ENCODE measurements at regions not wholly inside any gene's neighbourhood (a gene's known extent, or its start where the extent isn't known, plus 50 kb on each side); places are given as distances from the start of the nearest gene placed in this dataset.
"Not testable (repeated sequence)": the region's sequence is repeated elsewhere in the genome, so short reads cannot be mapped to it uniquely, and the experiment has no call there.

DNA sequence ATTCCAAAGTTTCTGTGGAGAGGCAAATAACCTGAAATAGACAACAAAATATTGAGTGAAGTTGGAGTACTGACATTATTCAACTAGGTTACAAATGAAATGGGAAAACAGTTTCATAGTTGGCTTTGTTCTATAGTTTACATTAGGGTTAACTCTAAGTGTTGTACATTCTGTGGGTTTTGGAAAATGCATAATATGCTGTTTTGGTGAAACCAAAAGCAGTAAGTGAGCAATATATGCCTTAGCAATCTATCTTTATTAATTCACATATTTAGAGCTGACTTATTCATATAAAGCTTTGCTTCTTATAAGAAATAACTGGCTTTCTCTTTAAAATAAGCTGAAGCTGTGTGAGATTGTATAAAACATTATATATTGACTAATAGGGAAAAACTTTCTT is 157.5 kb upstream of the AHI1 start:
- no peak for FAIRE-seq

DNA sequence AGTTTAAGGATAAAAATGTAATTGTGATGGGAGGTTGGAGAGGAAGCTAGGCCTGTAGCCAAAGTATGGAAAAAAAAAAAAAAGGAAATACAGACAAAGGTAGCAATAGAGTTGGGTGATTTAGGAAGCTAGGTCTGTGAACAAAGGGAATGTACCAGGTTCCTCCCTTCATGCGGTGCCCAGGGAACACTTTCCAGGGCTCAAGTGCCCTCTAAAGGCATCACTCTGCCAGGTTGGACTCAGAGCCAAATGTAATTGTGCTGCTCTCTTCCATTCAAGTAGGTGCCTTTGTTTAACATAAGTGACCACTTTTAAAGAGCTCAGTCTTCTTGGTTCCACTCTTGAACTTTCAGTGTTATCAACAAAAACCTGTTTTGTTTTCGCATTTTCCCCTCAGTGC is 159.7 kb upstream of the AHI1 start:
- no peak for FAIRE-seq

DNA sequence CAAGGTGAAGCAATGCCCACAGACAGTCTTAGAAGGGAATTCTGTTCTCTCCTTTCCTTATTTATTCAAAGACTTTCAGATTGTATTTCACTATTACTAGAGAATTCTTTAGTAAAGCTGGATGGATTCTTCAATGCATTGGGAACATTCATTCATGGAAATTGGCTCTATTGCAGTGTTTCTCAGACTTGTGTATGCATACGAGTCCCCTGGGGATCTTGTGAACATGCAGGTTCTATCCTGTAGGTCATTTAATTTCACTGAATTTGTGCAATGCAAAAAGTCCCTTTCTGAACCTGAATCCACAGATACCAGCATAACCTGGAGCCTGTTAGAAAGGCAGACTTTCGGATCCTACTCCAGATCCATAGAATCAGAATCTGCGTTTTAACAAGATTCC is 160.9 kb upstream of the AHI1 start:
- no peak for FAIRE-seq

DNA sequence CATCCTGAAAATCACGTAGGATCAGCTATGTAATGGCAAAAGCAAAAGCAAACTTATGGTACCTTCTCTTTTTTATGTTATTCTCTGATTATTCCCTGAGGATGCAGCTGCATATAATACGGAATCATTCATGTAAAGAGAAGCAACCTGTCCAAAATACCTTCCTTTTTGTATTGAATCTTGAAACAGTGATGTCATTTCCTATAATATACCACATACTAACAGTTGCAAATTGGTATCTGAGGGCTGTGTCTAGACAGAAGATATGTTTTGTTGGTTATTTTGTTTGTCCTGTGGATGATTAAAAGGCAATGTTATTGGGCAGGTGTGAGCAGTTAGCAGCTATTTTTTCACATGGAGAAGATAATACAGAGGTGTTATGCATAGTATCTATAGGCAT is 161.4 kb upstream of the AHI1 start:
- no peak for FAIRE-seq

DNA sequence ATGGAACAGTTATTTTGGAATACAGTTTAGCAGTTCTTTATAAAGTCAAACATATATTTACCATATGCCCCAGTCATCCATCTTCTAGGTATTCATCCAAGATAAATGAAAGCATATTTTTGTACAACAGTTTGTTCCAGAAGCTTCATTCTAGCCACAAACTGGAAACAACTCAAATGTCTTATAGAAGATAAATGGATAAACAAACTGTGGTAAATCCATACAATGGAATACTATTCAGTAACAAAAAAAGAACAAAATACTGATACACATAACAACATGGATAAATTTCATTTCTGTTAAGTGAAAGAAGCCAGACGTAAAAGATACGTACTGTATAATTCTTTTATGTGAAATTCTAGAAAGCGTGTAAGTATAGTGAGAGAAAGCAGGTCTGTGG is 167.0 kb upstream of the AHI1 start:
- FAIRE-seq: no peak

DNA sequence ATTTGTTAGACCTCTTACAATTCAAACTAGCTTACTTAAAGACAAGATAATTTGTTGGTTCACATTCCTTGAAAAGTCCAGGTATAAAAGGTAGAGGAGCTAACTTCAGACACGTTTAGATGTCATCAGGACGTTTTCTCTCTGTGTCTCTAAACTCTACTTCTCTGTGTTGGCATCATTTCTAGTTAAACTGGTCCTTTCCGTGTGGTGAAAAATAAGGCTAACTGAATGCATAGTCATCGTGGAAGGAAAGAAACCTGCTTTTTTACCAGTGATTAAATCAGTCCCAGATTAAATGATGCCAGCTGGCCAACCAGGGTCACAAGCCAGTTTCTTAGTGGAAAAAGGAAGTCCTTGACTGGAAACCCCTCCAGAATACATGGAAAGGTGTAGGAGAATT is 168.4 kb upstream of the AHI1 start:
- no peak for FAIRE-seq

DNA sequence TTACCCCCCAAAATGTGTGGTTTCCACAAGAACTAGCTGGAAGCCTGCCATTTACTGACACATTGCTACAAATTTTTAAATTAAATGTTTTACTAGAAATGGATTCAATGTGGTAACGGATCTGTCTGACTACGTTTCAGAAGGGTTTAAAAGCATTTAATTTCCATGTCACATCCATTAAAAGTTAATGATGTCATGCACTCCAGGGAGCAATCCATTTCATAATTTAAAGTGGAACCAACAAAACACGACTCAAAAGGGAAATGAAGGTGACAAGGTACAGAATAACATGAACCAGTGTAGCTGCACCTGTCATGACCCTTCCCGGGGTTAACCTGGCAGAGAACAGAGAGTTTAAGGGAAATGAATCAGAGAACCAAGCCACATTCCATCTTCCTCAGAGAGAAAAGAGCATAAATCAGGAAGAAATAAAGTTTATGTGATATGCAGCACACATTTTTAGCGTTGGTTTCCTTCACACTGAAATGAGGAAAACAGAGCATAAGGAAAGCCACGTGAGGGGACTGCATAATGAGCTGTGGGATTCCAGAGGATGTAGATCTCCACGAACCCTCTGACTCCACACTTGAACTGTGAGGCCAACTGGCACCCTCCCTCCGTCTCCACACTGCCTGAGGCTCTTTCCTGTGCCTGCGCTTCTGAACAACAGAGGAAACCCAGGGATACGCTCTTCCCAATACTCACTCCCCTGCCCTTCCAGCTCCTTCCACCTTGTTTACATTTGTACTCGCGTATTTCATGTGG is 170.3 kb upstream of the AHI1 start:
- FAIRE-seq: no peak

DNA sequence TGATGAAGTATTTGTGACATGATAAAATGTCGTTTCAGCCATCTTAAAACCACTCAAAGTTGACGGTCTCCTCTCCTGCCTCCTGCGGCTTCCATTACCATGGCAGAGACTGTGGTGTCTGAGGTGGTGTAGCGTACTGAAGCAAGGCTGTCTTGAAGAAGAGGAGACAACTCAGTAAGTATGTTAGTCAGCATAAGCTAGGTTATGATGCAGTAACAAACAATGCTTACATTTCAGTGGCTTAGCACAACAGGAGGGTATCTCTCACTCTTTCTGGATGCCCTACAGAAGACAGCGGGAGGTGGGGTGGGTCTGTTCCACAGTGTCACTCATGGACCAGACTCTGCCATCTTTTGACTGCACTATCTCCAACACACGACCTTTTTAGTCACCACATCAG is 174.7 kb upstream of the AHI1 start:
- no peak for FAIRE-seq

DNA sequence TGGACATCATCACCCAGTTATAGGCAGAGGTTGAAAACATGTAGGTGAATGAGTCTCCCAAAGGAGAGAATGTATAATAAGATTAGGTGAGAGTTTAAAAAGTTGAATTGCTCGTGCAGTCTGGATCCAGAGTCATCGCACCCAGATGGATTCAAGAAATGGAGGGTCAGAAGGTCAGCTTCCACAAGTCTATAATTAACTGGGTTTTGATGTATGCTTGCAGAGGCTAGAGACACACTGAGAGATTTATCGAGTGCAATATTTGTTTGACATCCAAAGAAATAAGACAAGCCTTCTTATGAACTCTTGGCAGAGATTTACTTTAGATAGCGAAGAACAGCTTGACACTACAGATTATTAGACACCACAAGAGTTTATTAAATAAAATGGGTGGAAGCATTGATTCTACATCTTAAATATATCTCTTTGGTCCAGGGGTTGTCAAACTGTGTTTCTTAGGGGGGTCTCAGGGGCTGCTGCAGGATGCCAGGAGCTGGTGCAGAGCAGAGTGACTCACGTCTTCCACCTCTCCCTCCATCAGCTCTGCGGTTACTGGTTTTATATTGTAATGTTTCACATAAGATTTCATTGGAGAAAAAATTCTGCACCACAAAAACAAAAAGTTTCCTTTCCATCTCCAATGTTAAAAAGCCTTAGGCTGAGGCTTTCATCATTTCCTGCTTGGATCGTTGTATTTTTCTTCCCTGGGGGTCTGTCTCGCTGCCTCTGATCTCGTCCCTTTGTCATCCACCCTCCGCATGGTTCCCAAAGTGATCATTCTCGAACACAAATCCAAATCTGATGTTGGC is 176.2 kb upstream of the AHI1 start:
- FAIRE-seq: no peak

DNA sequence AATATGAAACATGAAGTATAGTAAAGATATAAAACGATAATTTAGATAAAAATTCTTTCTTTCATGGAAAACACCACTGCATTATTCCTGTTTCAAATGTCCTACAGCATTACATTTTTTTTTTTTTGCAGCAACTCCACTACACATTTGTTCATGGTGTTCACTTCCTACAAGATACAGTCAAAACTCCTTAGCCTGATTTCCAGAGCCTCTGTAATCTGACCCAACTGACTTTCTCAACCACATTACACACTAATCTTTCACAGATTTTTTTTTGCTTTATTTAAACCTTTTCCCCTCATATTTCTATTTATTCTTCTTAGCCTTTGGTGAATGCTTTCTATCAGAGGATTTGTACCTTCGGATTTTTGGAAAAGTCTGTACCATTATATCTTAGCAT is 176.5 kb upstream of the PDE7B start:
- FAIRE-seq: no peak

DNA sequence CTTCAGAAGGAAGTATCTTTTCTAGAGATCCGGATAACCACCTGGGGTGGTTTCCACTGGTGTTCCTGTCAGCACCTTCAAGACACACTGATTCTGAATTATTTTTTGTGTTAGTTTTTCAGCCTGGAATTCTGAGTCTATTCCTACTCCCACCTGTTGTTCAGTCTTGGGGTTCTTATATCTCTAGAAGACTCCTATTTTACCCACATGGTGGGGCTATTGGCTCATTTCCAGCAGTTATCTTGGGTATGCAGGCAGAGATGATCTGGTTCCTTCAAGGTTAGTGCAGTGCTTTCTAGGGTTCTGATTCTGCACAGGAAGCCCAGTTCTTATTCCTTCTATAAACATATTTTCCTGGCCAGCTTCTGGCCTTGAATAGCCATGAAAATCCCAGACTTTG is 175.6 kb upstream of the PDE7B start:
- FAIRE-seq: no peak

DNA sequence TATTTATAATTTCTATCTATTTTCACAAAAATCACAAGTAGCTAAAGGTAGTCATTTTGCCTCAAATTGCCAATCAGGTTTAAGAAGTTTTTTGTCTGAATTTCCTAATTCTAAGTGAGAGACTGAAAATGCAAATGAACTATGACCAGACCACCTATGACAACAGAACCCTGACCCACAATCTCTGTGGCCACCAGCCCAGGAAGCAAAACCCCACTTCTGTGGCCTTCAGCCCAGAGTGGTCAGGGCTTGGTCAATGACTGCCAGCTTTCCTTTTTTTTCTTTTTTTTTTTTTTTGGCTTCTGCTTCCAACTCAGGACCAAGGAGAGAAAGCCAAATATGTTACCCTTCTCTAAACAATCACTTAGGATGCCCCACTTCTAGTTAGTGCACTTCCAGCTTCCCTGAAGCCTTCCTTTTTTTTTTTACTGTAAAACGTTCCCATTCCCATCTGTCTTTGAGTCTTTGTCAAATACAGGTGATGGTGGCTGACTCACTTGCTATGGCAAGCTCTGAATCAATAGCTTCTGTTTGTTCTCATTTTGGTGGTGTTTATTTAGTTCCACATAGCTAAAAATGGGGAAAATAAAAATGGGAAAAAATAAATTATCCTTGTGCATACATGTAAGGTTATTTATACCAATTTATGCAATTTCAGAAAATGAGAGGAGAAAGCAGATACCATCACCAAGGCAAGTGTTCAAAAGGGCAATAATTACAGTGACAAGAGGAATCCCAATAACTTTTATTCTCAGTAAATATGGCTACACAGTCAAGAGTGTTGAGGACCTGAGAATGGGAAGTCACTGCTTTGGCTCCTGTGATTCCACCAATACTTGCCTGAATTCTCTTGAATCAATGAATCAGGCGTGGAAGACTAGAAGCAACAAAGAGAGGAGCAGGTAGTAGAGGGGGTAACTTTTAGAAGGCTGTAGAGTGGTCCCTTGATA is 170.3 kb upstream of the PDE7B start:
- no peak for FAIRE-seq

DNA sequence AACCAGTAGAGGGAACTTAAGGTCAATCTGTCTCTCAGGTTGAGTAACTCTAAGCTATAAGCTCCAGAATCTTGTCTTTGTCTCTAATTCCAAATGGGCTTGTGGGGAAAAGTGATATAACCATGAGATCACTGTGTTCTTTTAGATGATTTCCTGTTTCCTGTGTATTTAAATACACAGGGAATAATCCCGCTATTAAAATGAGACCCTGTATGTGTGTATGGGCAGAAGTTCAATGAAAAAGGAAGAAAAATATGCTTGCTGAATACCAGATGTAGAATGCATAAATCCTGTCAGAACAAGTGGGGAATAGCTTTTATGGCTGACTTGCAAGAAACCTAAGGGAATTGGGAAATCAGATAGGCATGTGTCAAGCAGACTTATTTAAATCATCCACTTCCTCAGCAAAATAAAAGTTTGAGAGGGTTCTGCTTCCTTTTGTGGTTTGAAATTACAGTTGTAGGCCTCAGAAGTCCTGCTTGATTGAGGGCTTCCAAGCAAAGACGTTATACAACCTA is 164.7 kb upstream of the PDE7B start:
- FAIRE-seq: no peak

DNA sequence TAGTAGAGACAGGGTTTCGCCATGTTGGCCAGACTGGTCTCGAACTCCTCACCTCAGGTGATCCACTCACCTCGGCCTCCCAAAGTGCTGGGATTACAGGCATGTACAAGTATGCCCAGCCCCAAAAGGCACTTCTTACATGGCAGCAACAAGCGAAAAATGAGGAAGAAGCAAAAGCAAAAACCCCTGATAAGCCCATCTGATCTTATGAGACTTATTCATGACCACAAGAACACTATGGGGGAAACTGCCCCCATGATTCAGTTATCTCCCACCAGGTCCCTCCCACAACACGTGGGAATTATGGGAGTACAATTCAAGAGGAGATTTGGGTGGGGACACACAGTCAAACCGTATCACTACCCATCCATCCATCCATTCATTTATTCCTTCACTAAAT is 163.0 kb upstream of the PDE7B start:
- not testable (repeated sequence) for FAIRE-seq

DNA sequence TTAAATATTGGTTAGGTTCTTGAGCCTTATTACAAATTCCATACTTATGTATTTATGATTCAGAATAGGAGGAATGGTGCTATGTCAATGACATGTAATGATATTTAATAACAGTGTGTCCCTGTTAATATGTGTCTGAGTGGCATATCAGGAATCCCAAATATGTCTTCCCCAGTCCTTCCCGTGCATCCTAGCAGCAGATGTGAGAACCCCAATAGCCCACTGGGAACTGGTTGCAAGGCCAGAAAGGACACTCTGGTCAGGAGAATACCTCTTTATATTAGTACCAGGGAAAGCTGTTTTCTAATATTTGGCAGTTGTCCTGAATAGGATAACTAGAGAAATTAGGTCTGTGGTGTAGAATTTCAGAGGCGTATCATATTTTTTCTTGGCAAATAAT is 159.1 kb upstream of the PDE7B start:
- FAIRE-seq: no peak

DNA sequence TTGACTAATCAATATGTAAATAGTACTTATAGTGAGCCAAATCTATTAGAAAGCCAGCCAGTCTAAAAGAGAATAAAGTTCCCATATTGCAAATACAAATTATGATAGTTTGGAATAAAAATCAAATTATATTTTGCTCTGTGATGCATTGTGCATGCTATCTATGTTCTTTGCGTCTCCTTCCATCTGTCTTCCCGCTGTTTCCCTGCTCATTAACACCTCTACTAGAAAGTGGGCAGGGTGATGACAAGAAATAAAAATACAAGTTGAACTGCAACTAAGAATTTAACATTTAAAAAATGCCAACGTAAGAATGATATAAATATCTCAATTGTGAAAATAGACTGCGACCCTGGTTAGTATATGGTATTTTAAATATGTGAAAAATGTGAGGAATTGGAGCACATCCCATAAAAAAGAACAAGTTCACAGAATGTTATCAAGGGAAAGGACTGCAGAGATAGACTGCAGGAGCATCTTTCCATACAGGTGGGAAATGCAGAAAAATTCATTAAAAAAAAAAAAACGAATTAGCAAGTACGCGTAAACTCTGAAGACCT is 157.6 kb upstream of the PDE7B start:
- FAIRE-seq: no peak

DNA sequence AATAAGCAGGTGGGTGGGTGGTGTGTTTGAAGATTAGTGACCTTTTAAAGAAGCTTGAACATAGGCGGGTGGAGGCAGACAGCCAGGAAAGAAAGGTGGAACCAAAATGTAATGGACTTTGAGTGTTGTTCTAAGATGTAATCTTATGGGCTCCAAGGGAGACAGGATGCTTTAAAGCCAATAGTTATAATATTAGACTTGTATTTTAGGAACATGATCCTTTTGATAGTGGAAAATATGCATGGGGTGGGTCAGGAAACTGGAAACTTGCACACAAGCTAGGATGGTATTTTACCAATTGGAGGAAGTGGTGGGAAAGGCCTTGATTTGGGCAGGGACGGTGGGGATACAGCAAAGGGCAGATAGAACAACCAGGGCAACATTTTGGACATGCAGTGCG is 151.8 kb upstream of the PDE7B start:
- no peak for FAIRE-seq

DNA sequence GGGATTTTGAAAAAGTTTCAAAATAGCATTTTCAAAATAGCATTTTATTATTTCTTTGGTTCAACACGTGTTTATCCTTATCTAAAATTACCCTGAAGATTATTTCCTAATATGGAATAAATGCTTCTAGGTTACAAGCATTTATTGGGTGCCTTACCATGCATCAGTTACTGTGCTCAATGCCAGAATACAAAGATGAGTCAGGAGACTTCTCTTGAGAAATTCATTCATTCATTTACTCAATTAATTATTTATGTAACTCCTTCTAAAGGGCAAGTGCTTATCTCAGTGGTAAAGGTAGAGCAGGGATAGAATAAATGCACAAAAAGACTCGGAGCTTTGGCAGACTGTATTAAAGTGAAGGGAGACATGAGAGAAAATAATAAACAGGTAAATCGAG is 150.1 kb upstream of the PDE7B start:
- FAIRE-seq: no peak

DNA sequence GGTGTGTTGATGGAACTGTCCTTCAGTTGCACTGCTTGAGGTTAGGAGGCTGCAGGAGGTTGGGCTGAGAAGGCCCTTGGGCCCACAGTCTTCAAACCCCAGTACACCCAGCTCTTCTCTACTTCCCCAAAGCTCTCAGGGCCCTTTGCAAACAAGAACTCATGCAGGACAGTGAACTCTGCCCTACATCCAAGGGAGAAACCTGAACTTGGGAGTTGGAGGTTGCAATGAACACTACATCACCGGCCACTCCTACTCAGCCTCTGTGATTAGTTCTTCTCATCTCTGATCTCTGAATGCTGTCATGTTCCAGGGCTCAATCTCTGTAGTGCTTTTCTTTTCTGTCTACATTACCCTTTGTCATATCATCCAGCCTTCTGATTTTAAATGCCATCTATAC is 148.5 kb upstream of the PDE7B start:
- FAIRE-seq: no peak

DNA sequence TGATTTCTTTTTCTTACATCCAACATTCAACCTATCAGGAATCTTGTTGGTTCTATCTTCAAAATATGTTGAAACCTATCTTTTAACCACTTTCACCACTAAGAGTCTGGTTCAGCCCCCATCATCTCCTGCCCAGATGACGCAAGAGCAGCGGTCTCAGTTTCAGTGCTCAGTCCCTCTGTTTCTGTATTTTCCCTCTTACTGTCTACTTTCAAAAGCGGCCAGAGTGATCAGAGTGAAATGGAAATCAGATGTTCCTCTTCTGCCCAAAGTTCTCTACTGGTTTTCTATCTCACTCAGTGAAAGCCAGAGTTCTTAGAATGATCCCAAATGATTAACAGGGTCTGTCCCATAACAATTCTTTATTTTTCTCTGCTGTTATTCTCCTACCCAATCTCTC is 147.9 kb upstream of the PDE7B start:
- no peak for FAIRE-seq

DNA sequence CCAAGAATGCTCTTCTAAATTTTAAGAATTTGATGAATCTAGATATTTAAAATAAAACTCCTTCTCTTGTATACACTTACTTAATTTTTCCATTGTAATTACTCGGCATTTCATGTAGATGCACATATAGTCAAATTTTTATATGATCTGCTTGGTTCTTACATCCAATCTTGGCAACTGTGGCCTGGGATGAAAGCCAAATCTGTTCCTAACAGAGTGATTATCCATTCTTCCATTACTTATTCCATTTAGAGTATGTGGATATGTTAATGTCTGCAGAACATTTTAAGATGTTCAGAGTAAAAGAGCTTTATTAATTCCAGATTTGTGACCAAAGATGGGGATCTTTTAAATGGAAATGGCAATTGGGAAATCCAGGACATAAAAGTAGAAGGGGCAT is 144.1 kb upstream of the PDE7B start:
- no peak for FAIRE-seq

DNA sequence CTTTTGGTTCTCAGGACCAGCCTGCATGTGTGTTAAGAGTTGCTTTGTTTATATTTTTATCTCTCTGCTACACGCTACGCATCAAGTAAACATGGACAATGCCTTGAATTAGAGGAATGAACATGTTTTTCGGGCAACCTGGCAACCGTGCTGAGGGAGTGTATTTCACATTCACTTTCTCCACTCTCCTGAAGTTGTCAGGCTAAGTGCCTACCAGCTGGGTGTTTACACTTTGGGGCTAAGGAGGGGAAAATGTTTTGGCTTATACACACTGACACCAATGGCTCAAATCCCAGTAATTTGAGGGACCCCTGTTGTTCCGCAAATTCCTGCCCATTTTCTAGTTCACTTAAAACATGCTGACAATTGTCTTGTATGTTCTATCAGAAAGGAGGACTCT is 141.5 kb upstream of the PDE7B start:
- FAIRE-seq: no peak

DNA sequence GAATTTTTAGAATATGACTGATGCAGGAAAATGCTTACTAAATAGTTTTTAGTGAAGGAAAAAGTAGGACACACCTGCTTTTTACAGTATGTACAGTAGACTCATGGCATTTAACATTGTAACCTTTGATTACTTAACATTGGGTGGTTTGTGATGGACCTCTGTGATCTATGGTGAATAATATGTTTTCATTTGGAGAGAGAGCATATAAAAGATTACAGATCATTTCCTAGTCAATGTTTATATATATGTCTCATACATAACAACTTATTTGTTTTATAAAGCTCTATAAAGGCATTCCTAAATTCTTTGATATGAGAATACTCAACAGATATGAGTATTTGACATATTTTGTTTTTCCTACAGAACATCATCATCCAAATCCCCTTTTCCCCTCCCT is 129.3 kb upstream of the PDE7B start:
- no peak for FAIRE-seq
